ENCODE measurements at regions not wholly inside any gene's neighbourhood (a gene's known extent, or its start where the extent isn't known, plus 50 kb on each side); places are given as distances from the start of the nearest gene placed in this dataset.

GRCh38 chr13:50382511-50382910 is 367.3 kb downstream of the KCNRG start:
- Histone ChIP-seq H3K9ac (ENCODE audit: insufficient read depth in 1 of 2, low read length in 2 of 2) (no peak overlapping the region), H3K4me3 (no peak overlapping the region), H3K4me1 (ENCODE audit: control insufficient read depth in 5 of 5, insufficient read depth in 5 of 5, low read length in 5 of 5) (peaks cover 3 to 18% (median 4%) of the 10 kb centered on the region in 5 donors), H3K27me3 (ENCODE audit: control insufficient read depth in 3 of 3, insufficient read depth in 3 of 3, low read length in 2 of 3) (no peaks in the 10 kb centered on the region), H3K9me3 (ENCODE audit: control insufficient read depth in 4 of 4, insufficient read depth in 3 of 4, low read length in 3 of 4) (no peaks in the 10 kb centered on the region), H3K36me3 (ENCODE audit: control insufficient read depth in 4 of 4, insufficient read depth in 4 of 4, low read length in 4 of 4) (no peaks in the 10 kb centered on the region), H3K27ac (ENCODE audit: low read depth in 1 of 2, low read length in 1 of 2) (no peak overlapping the region)
- TF ChIP-seq CTCF (IDR thresholded peaks at IDR 0.05; ENCODE audit: control extremely low read depth, extremely low read depth): no peak
- DNase-seq: no peak
- ATAC-seq (ENCODE audit: insufficient read depth, low FRiP score): no peak
- 95 to 100% methylated on average over 1 of the region's 1 CpG for WGBS, 2 donors

- Histone ChIP-seq H3K36me3 (ENCODE audit: control insufficient read depth in 4 of 4, insufficient read depth in 4 of 4, low read length in 4 of 4) (no peaks in the 10 kb centered on the region), H3K27ac (ENCODE audit: low read depth in 1 of 2, low read length in 1 of 2) (no peak overlapping the region), H3K27me3 (ENCODE audit: control insufficient read depth in 3 of 3, insufficient read depth in 3 of 3, low read length in 2 of 3) (no peaks in the 10 kb centered on the region), H3K9ac (ENCODE audit: insufficient read depth in 1 of 2, low read length in 2 of 2) (no peak overlapping the region), H3K9me3 (ENCODE audit: control insufficient read depth in 4 of 4, insufficient read depth in 3 of 4, low read length in 3 of 4) (no peaks in the 10 kb centered on the region), H3K4me3 (no peak overlapping the region), H3K4me1 (ENCODE audit: control insufficient read depth in 5 of 5, insufficient read depth in 5 of 5, low read length in 5 of 5) (peaks cover 3 to 18% (median 4%) of the 10 kb centered on the region in 5 donors)
- TF ChIP-seq CTCF (IDR thresholded peaks at IDR 0.05; ENCODE audit: control extremely low read depth, extremely low read depth): no peak
- ATAC-seq (ENCODE audit: insufficient read depth, low FRiP score): no peak
- no peak for DNase-seq
- WGBS, 2 donors: 73 to 84% methylated on average over 4 of the region's 4 CpGs
Observed at GRCh38 chr13:50382951-50383350, 367.7 kb downstream of the KCNRG start.

- no peak for ATAC-seq (ENCODE audit: insufficient read depth, low FRiP score)
- no peak for TF ChIP-seq CTCF (IDR thresholded peaks at IDR 0.05; ENCODE audit: control extremely low read depth, extremely low read depth)
- WGBS, 2 donors: 95 to 99% methylated on average over 1 of the region's 1 CpG
Observed at GRCh38 chr13:50384724-50385123, 369.5 kb downstream of the KCNRG start.

GRCh38 chr13:50386541-50387050 is 371.4 kb downstream of the KCNRG start:
- peak; percentile 30 for ATAC-seq (ENCODE audit: insufficient read depth, low FRiP score)

More at GRCh38 chr13:50384724-50385123, 369.5 kb downstream of the KCNRG start:
- no peak overlapping the region for H3K9ac ChIP-seq (ENCODE audit: insufficient read depth in 1 of 2, low read length in 2 of 2)
- no peaks in the 10 kb centered on the region for H3K9me3 ChIP-seq (ENCODE audit: control insufficient read depth in 4 of 4, insufficient read depth in 3 of 4, low read length in 3 of 4)
- H3K27me3 ChIP-seq (ENCODE audit: control insufficient read depth in 3 of 3, insufficient read depth in 3 of 3, low read length in 2 of 3): no peaks in the 10 kb centered on the region
- H3K27ac ChIP-seq (ENCODE audit: low read depth in 1 of 2, low read length in 1 of 2): no peak overlapping the region
- H3K4me1 ChIP-seq (ENCODE audit: control insufficient read depth in 5 of 5, insufficient read depth in 5 of 5, low read length in 5 of 5): peaks cover 3 to 18% (median 4%) of the 10 kb centered on the region in 5 donors
- no peak for DNase-seq
- H3K4me3 ChIP-seq: no peak overlapping the region
- no peaks in the 10 kb centered on the region for H3K36me3 ChIP-seq (ENCODE audit: control insufficient read depth in 4 of 4, insufficient read depth in 4 of 4, low read length in 4 of 4)

More at GRCh38 chr13:50386541-50387050, 371.4 kb downstream of the KCNRG start:
- WGBS, 2 donors: 48 to 72% methylated on average over 10 of the region's 10 CpGs
- Histone ChIP-seq H3K4me1 (ENCODE audit: control insufficient read depth in 5 of 5, insufficient read depth in 5 of 5, low read length in 5 of 5) (peaks cover 3 to 24% (median 6%) of the 10 kb centered on the region in 5 donors), H3K27ac (ENCODE audit: low read depth in 1 of 2, low read length in 1 of 2) (peak overlapping the region; percentile 42 to 43), H3K9me3 (ENCODE audit: control insufficient read depth in 4 of 4, insufficient read depth in 3 of 4, low read length in 3 of 4) (no peaks in the 10 kb centered on the region), H3K4me3 (no peak overlapping the region), H3K36me3 (ENCODE audit: control insufficient read depth in 4 of 4, insufficient read depth in 4 of 4, low read length in 4 of 4) (no peaks in the 10 kb centered on the region), H3K27me3 (ENCODE audit: control insufficient read depth in 3 of 3, insufficient read depth in 3 of 3, low read length in 2 of 3) (no peaks in the 10 kb centered on the region), H3K9ac (ENCODE audit: insufficient read depth in 1 of 2, low read length in 2 of 2) (peak overlapping the region in 1 of 2 donors; percentile 64)
- DNase-seq: peak; percentile 66 to 91 (median 80)
- no peak for TF ChIP-seq CTCF (IDR thresholded peaks at IDR 0.05; ENCODE audit: control extremely low read depth, extremely low read depth)

Measured in lung (tissue), 11 donors.